Suppressor macrophage treated with lipopolysaccharide for 1 hour (primary cell): ENCODE measurements at regions not wholly inside any gene's neighbourhood (a gene's known extent, or its start where the extent isn't known, plus 50 kb on each side); places are given as distances from the start of the nearest gene placed in this dataset.

Experiments
- DNase-seq, 3 donors: peaks; one replicate each; pipeline ENCODE4 v3.0.0-alpha.2; 2020 to 2022

- no peak for DNase-seq
Measured at GRCh38 chr4:92122911-92123310, 180.9 kb upstream of the GRID2 start.

GRCh38 chr4:92128676-92129075 lies 175.1 kb upstream of the GRID2 start:
- no peak for DNase-seq

- no peak for DNase-seq
Measured at GRCh38 chr4:92129408-92129994, 174.3 kb upstream of the GRID2 start.

- no peak for DNase-seq
Measured at GRCh38 chr4:92136434-92136833, 167.3 kb upstream of the GRID2 start.

GRCh38 chr4:92163348-92163747 lies 140.4 kb upstream of the GRID2 start:
- DNase-seq: peak; percentile 1 to 19 (median 6)

GRCh38 chr4:92170340-92170739 lies 133.4 kb upstream of the GRID2 start:
- DNase-seq: no peak

GRCh38 chr4:92172203-92172602 lies 131.6 kb upstream of the GRID2 start:
- no peak for DNase-seq

- DNase-seq: no peak
Measured at GRCh38 chr4:92175250-92175649, 128.5 kb upstream of the GRID2 start.

- DNase-seq: no peak
Measured at GRCh38 chr4:92182006-92182735, 121.6 kb upstream of the GRID2 start.

- DNase-seq: no peak
Measured at GRCh38 chr4:92182736-92183407, 120.9 kb upstream of the GRID2 start.

GRCh38 chr4:92183825-92184224 lies 119.9 kb upstream of the GRID2 start:
- DNase-seq: no peak

GRCh38 chr4:92184566-92184965 lies 119.2 kb upstream of the GRID2 start:
- no peak for DNase-seq

GRCh38 chr4:92186239-92186638 lies 117.5 kb upstream of the GRID2 start:
- no peak for DNase-seq

- DNase-seq: no peak
Measured at GRCh38 chr4:92189146-92189545, 114.6 kb upstream of the GRID2 start.

- DNase-seq: no peak
Measured at GRCh38 chr4:92198711-92199110, 105.1 kb upstream of the GRID2 start.

GRCh38 chr4:92199135-92199534 lies 104.6 kb upstream of the GRID2 start:
- DNase-seq: no peak

GRCh38 chr4:92210906-92211305 lies 92.9 kb upstream of the GRID2 start:
- no peak for DNase-seq

- no peak for DNase-seq
Measured at GRCh38 chr4:92215476-92215875, 88.3 kb upstream of the GRID2 start.

- no peak for DNase-seq
Measured at GRCh38 chr4:92231511-92231910, 72.3 kb upstream of the GRID2 start.

- DNase-seq: no peak
Measured at GRCh38 chr4:92232566-92232965, 71.2 kb upstream of the GRID2 start.

- DNase-seq: no peak
Measured at GRCh38 chr4:92234393-92235176, 69.2 kb upstream of the GRID2 start.

GRCh38 chr4:92235731-92236130 lies 68.0 kb upstream of the GRID2 start:
- DNase-seq: no peak

- DNase-seq: peak in 1 of 3 donors; percentile 0
Measured at GRCh38 chr4:92236877-92237276, 66.9 kb upstream of the GRID2 start.
